ENCODE measurements at regions not wholly inside any gene's neighbourhood (a gene's known extent, or its start where the extent isn't known, plus 50 kb on each side); places are given as distances from the start of the nearest gene placed in this dataset.
"Not testable (repeated sequence)": the region's sequence is repeated elsewhere in the genome, so short reads cannot be mapped to it uniquely, and the experiment has no call there.

GRCh38 chr4:114252499-114252898 lies 273.1 kb upstream of the ARSJ start:
- DNase-seq: no peak

DNA sequence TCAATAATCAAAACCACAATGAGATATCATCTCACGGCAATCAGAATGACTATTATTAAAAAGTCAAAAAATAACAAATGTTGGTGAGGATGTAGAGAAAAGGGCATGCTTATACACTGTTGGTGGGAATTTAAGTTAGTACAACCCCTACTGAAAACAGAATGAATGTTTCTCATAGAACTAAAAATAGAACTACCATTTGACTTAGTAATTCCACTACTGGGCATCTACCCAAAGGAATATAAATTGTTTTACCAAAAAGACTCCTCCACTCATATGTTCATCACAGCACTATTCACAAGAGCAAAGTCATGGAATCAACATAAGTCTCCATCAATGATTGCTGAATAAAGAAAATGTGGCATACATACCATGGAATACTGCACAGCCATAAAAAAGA lies 278.1 kb upstream of the ARSJ start:
- no peak for DNase-seq

GRCh38 chr4:114262421-114262820 lies 283.0 kb upstream of the ARSJ start:
- DNase-seq: not testable (repeated sequence)

GRCh38 chr4:114263233-114263632 lies 283.8 kb upstream of the ARSJ start:
- no peak for DNase-seq

- DNase-seq: no peak
Measured at GRCh38 chr4:114264452-114264851, 285.0 kb upstream of the ARSJ start.

DNA sequence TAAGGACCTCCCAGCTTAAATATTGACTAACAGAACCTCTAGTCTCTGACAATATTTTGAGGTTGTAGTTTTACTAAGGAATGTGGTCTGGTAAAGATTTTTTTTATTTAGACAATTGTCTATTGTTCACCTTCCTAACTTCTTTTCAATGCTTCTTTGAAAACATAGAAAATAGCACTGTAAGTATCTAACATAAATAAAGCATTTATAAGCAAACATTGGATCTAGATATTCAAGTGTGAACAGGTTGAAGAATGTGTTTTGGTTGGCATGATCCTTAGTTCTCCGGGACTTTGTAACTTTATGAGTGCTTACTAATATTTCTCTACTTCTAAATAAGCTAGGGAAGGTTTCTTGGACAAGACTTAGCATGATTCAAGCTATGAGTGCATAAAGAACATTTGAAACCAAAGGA lies 285.4 kb upstream of the ARSJ start:
- no peak for DNase-seq

GRCh38 chr4:114265342-114265741 lies 285.9 kb upstream of the ARSJ start:
- DNase-seq: peak; percentile 0

DNA sequence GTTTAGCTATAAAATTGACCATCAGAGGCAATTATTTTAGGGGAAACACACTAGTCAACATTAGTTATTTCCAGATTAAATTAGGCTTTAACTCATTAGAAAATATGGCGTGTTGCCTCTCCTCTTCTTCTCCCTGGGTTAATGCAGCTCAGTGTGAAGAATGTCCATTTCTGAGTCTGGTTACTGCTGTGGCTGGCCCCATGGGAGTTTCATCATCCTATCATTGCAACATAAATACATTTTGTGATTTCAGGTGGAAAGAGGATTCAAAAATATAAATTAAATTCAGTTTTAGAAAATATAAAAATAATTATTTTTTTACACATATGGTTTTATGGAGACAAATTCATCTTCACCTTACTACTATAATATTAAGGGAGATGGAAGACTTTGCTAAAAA lies 288.5 kb upstream of the ARSJ start:
- DNase-seq: no peak

- DNase-seq: no peak
Measured at GRCh38 chr4:114271031-114271430, 291.6 kb upstream of the ARSJ start.

- DNase-seq: no peak
Measured at GRCh38 chr4:114272226-114272625, 292.8 kb upstream of the ARSJ start.

GRCh38 chr4:114273238-114273637 lies 293.8 kb upstream of the ARSJ start:
- DNase-seq: no peak

DNA sequence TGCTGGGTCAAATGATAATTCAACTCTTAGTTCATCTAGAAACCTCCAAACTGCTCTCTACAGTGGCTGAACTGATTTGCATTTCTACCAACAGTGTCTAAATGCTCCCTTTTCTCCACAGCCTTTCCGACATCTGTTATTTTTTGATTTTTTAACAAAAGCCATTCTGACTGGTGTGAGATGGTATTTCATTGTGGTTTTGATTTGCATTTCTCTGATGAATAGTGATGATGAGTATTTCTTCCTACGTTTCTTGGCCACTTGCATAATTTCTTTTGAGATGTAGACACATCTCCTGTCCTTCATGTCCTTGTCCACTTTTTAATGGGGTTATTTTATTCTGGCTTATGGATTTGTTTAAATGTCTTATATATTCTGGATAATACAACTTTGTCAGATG lies 298.2 kb upstream of the ARSJ start:
- DNase-seq: no peak

GRCh38 chr4:114279066-114279465 lies 299.6 kb upstream of the ARSJ start:
- DNase-seq: no peak

DNA sequence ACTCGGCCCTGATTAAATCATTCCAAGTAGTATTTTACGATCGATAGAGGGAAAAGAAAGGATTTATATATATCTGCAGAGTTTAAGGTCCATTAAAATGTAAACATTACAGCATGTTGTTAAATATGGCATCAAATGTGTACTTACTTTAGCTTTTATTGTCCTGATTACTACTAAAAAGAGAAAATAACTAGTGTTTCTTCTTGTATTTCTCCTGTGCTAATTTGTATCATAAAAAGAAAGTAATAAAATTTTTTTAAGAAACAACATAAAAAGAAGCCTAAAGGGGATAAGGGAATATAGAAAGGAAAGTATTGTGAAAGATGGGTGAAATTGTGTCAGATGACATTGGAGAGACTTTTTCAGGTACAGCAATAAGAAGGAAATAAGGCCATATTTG lies 300.3 kb upstream of the ARSJ start:
- no peak for DNase-seq

GRCh38 chr4:114280645-114281044 lies 301.2 kb upstream of the ARSJ start:
- DNase-seq: no peak

- no peak for DNase-seq
Measured at GRCh38 chr4:114281164-114281960, 301.9 kb upstream of the ARSJ start.

DNA sequence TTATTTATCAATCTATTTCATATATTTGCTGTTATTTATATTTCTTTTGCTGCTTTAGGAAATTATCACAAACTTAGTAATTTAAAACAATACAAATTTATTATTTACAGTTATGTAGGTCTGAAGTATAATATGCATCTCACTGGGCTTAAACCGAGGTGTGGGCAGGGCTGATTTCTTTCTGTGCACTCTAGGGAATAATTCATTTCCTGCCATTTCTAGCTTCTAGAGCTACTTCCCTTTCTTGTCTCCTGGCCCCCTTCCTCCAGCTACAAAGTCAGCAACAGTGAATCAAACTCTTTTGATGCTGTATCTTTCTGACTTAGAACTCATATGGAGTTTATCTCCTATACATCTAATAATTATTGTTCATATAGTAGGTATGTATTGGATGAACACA lies 303.5 kb upstream of the ARSJ start:
- no peak for DNase-seq

DNA sequence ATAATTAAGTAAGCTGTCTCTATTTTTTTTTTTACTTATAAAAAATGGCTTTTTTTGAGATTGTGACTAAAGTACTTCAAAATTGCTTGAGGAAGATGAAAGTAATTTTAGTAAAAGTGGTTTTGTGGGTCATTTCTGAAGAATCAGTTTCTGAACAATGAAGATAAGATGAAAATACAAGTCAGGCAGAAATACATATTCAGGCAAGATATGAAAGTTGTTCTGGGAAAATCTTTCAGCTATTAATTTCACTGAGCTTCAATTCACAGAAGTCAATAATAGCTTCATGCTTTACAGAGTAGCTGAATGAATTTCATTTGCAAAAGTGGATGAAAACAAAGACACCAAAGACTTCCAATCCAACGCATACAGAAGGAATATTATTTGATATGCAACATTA lies 305.2 kb upstream of the ARSJ start:
- no peak for DNase-seq

- no peak for DNase-seq
Measured at GRCh38 chr4:114286262-114286810, 306.9 kb upstream of the ARSJ start.

GRCh38 chr4:114287079-114287696 lies 307.7 kb upstream of the ARSJ start:
- DNase-seq: no peak

DNA sequence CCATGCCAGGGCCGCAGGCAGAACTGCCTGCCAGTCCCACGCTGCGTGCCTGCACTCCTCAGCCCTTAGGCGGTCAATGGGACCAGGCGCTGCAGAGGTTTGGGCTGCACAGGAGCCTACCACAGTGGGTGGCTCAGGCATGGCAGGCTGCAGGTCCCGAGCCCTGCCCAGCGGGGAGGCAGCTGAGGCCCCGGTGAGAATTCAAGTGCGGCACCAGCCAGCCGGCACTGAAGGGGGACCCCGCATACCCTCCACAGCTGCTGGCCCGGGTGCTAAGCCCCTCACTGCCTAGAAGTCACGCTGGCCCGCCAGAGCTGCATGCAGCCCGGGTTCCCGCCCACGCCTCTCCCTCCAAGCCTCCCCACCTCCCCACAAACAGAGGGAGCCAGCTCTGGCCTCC lies 302.5 kb upstream of the UGT8 start:
- DNase-seq: no peak

- DNase-seq: no peak
Measured at GRCh38 chr4:114302472-114302871, 296.1 kb upstream of the UGT8 start.

- no peak for DNase-seq
Measured at GRCh38 chr4:114304046-114304445, 294.6 kb upstream of the UGT8 start.

DNA sequence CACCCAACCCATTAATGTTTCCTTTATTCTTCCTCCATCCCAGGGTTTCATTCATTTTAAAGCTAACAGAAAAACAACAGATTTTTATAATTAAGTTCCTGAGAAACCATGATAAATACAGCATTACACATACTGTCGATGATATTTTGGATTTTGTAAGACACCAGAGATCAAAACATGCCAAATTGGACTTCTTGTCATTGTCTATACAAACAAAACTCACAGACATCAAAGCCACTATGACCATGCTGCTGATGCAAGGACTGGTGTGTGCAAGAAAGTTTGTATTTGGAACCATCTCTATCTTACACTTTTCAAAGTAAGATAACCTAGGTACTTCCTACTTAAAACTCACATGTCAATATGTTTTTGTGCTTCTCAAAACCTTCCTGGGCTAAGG lies 294.0 kb upstream of the UGT8 start:
- DNase-seq: no peak

GRCh38 chr4:114306946-114307345 lies 291.7 kb upstream of the UGT8 start:
- no peak for DNase-seq
